GM23338 (cell line): ENCODE measurements at regions not wholly inside any gene's neighbourhood (a gene's known extent, or its start where the extent isn't known, plus 50 kb on each side); places are given as distances from the start of the nearest gene placed in this dataset.

ENCODE experiments used
- ATAC-seq: fragments of 200-7000 bp; cut with Tn5 transposase; 3 replicates; pipeline ENCODE4 v1.9.1; 2020
- DNase-seq: peaks from one replicate; pipeline ENCODE4 v3.0.0-alpha.2; 2015; ENCODE audit warnings: low spot score
- H2AFZ ChIP-seq: fragments of 200-600 bp; sonication (generic); 2 replicates; pipeline ENCODE4 v1.8.0; 2016; ENCODE audit warnings: antibody characterized with exemption, mild to moderate bottlenecking, moderate library complexity
- H3F3A ChIP-seq: fragments of 200-600 bp; sonication (generic); replicated peaks from 2 replicates; pipeline ENCODE4 v1.8.0; 2017; ENCODE audit warnings: antibody characterized with exemption, mixed run types, low read depth
- H3K27ac ChIP-seq: fragments of 200-600 bp; sonication (generic); 2 replicates; pipeline ENCODE4 v1.6.1; 2016; ENCODE audit warnings: low read depth
- H3K27me3 ChIP-seq: fragments of 200-600 bp; sonication (generic); 2 replicates; pipeline ENCODE4 v1.8.0; 2016; ENCODE audit warnings: mild to moderate bottlenecking, mixed run types, moderate library complexity; ENCODE audit not compliant: insufficient read depth
- H3K36me3 ChIP-seq: fragments of 200-600 bp; sonication (generic); 2 replicates; pipeline ENCODE4 v1.8.0; 2016; ENCODE audit warnings: mild to moderate bottlenecking; ENCODE audit not compliant: insufficient read depth
- H3K4me1 ChIP-seq: fragments of 200-600 bp; sonication (generic); 2 replicates; pipeline ENCODE4 v1.8.0; 2016; ENCODE audit warnings: mild to moderate bottlenecking, moderate library complexity; ENCODE audit not compliant: insufficient read depth
- H3K4me2 ChIP-seq: fragments of 200-600 bp; sonication (generic); 2 replicates; pipeline ENCODE4 v1.7.1; 2017; ENCODE audit warnings: mixed run types
- H3K4me3 ChIP-seq: fragments of 200-600 bp; sonication (generic); 2 replicates; pipeline ENCODE4 v1.6.1; 2016; ENCODE audit warnings: mixed run types
- H3K79me2 ChIP-seq: fragments of 200-600 bp; sonication (generic); replicated peaks from 2 replicates; pipeline ENCODE4 v1.8.0; 2017; ENCODE audit warnings: mild to moderate bottlenecking; ENCODE audit not compliant: insufficient read depth
- H3K9me2 ChIP-seq: fragments of 200-600 bp; sonication (generic); 2 replicates; pipeline ENCODE4 v1.8.0; 2017; ENCODE audit not compliant: insufficient read depth
- H4K20me1 ChIP-seq: fragments of 200-600 bp; sonication (generic); replicated peaks from 2 replicates; pipeline ENCODE4 v1.8.0; 2017; ENCODE audit warnings: mild to moderate bottlenecking; ENCODE audit not compliant: insufficient read depth
- H3K27ac Mint-ChIP-seq: 2 replicates; pipeline ENCODE4 v1.8.0; 2020; ENCODE audit warnings: inconsistent platforms, mild to moderate bottlenecking, moderate library complexity, mixed read lengths
- H3K27me3 Mint-ChIP-seq: 3 replicates; pipeline ENCODE4 v1.8.0; 2022; ENCODE audit warnings: low read depth, mild to moderate bottlenecking, moderate library complexity, mixed read lengths, inconsistent platforms; ENCODE audit not compliant: insufficient read depth, poor library complexity
- H3K36me3 Mint-ChIP-seq: 3 replicates; pipeline ENCODE4 v1.8.0; 2021; ENCODE audit warnings: low read depth, mild to moderate bottlenecking, inconsistent platforms, moderate library complexity, mixed read lengths
- H3K4me1 Mint-ChIP-seq: 3 replicates; pipeline ENCODE4 v1.8.0; 2020; ENCODE audit warnings: mild to moderate bottlenecking, inconsistent platforms, mixed read lengths
- H3K4me3 Mint-ChIP-seq: 3 replicates; pipeline ENCODE4 v1.8.0; 2021; ENCODE audit warnings: moderate library complexity, mild to moderate bottlenecking, inconsistent platforms, mixed read lengths
- H3K9me3 Mint-ChIP-seq: 3 replicates; pipeline ENCODE4 v1.8.0; 2020; ENCODE audit warnings: moderate library complexity, mild to moderate bottlenecking, inconsistent platforms, mixed read lengths
- CREB1 ChIP-seq: fragments of 250-450 bp; sonication (Bioruptor Pico); IDR thresholded peaks from 2 replicates; pipeline ENCODE4 v1.5.0; 2020; ENCODE audit warnings: low read depth, mild to moderate bottlenecking, moderate library complexity
- ETS1 ChIP-seq: IDR thresholded peaks from 2 replicates; pipeline ENCODE4 v1.6.1; 2016; ENCODE audit warnings: antibody characterized with exemption
- EZH2 ChIP-seq: fragments of 200-600 bp; sonication (generic); IDR thresholded peaks from one replicate; pipeline ENCODE4 v1.8.0; 2017; ENCODE audit warnings: antibody characterized with exemption, mild to moderate bottlenecking, low read depth; ENCODE audit not compliant: unreplicated experiment
- JUNB ChIP-seq: IDR thresholded peaks from one replicate; pipeline ENCODE4 v1.6.1; 2016; ENCODE audit warnings: antibody characterized with exemption; ENCODE audit not compliant: unreplicated experiment
- NANOG ChIP-seq: IDR thresholded peaks from 2 replicates; pipeline ENCODE4 v1.6.1; 2016; ENCODE audit warnings: antibody characterized with exemption, borderline replicate concordance
- POLR2AphosphoS5 ChIP-seq: IDR thresholded peaks from 2 replicates; pipeline ENCODE4 v1.6.1; 2016; ENCODE audit warnings: antibody characterized with exemption, low read depth
- REST ChIP-seq: IDR thresholded peaks from one replicate; pipeline ENCODE4 v1.6.1; 2018; ENCODE audit warnings: antibody characterized with exemption; ENCODE audit not compliant: unreplicated experiment
- STAT1 ChIP-seq: IDR thresholded peaks from one replicate; pipeline ENCODE4 v1.6.1; 2016; ENCODE audit warnings: antibody characterized with exemption; ENCODE audit not compliant: unreplicated experiment
- ZNF331 ChIP-seq: fragments of 250-450 bp; sonication (Bioruptor Pico); IDR thresholded peaks from 2 replicates; pipeline ENCODE4 v1.5.0; 2020; ENCODE audit warnings: low read depth, mild to moderate bottlenecking, moderate library complexity
- ZNF462 ChIP-seq: fragments of 250-450 bp; sonication (Bioruptor Pico); IDR thresholded peaks from 2 replicates; pipeline ENCODE4 v1.5.0; 2020; ENCODE audit warnings: mild to moderate bottlenecking, moderate library complexity
- TF ChIP-seq, protein P1 (sequence below), 2 experiments: fragments of 200-600 bp in 1 of 2; sonication (generic) in 1 of 2; conservative IDR thresholded peaks; 2 replicates each; pipeline versions ENCODE4 v1.5.1 to v1.6.1; 2016 to 2017; ENCODE audit warnings: antibody characterized with exemption in 2 of 2, low read depth in 2 of 2, mild to moderate bottlenecking in 2 of 2, moderate library complexity in 1 of 2

DNA sequence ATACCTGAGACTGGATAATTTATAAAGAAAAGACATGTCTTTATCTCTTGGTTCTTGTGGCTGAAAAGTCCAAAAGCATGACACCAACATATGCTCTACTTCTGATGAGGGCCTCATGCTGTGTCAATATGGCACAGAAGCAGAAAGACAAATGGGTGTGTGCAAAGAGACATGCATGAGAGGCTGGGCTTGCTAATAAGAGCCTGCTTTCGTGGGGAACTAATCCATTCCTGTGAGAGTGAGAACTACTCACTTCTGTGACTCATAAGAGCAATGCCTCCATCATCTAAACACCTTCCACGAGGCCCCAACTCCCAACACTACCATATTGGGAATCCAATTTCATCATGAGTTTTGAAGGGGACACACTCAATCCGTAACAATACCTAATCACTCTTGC, 340.0 kb upstream of the DUSP10 start:
- Histone ChIP-seq H4K20me1 (no peaks in the 10 kb centered on the region), H3K4me3 (no peak overlapping the region), H3K4me2 (no peak overlapping the region), H3K4me1 (peaks cover 9% of the 10 kb centered on the region), H3K27ac (no peak overlapping the region), H3K36me3 (no peaks in the 10 kb centered on the region), H3F3A (no peaks in the 10 kb centered on the region), H2AFZ (no peak overlapping the region), H3K79me2 (no peaks in the 10 kb centered on the region), H3K27me3 (no peaks in the 10 kb centered on the region), H3K9me2 (no peaks in the 10 kb centered on the region; the same call in 1 of the 2 replicates)
- Mint-ChIP-seq H3K27me3 (no peaks in the 10 kb centered on the region), H3K4me1 (peaks cover 7% of the 10 kb centered on the region), H3K27ac (no peak overlapping the region), H3K4me3 (no peak overlapping the region), H3K36me3 (peaks cover 4% of the 10 kb centered on the region; the same call in 1 of the 3 replicates), H3K9me3 (no peaks in the 10 kb centered on the region; the same call in 1 of the 3 replicates)
- no peak for ATAC-seq
- TF ChIP-seq EZH2 = no peak
- TF ChIP-seq ZNF331 (CRISPR knock-in tag) = no peak
- TF ChIP-seq STAT1 = no peak
- TF ChIP-seq REST = no peak
- TF ChIP-seq CREB1 (CRISPR knock-in tag) = no peak
- TF ChIP-seq, protein P1, sequence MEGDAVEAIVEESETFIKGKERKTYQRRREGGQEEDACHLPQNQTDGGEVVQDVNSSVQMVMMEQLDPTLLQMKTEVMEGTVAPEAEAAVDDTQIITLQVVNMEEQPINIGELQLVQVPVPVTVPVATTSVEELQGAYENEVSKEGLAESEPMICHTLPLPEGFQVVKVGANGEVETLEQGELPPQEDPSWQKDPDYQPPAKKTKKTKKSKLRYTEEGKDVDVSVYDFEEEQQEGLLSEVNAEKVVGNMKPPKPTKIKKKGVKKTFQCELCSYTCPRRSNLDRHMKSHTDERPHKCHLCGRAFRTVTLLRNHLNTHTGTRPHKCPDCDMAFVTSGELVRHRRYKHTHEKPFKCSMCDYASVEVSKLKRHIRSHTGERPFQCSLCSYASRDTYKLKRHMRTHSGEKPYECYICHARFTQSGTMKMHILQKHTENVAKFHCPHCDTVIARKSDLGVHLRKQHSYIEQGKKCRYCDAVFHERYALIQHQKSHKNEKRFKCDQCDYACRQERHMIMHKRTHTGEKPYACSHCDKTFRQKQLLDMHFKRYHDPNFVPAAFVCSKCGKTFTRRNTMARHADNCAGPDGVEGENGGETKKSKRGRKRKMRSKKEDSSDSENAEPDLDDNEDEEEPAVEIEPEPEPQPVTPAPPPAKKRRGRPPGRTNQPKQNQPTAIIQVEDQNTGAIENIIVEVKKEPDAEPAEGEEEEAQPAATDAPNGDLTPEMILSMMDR (conservative IDR thresholded peaks at IDR 0.05; ENCODE audit: low read depth in 2 of 2) = no peak
- TF ChIP-seq JUNB = no peak
- TF ChIP-seq NANOG = no peak
- TF ChIP-seq ETS1 = no peak
- no peak for TF ChIP-seq ZNF462
- TF ChIP-seq POLR2AphosphoS5 = no peak
- DNase-seq = no peak
